ENCODE measurements at regions not wholly inside any gene's neighbourhood (a gene's known extent, or its start where the extent isn't known, plus 50 kb on each side); places are given as distances from the start of the nearest gene placed in this dataset.

GRCh38 chr1:232522189-232522588 lies 107.7 kb downstream of the SIPA1L2 start:
- no peak overlapping the region for H3K4me3 ChIP-seq (ENCODE audit: low read depth, low read length)

- H3K4me3 ChIP-seq (ENCODE audit: low read depth, low read length): no peak overlapping the region
These were observed 108.3 kb downstream of the SIPA1L2 start for GRCh38 chr1:232521660-232522059.

GRCh38 chr1:232519186-232519585 lies 110.7 kb downstream of the SIPA1L2 start:
- H3K4me3 ChIP-seq (ENCODE audit: low read depth, low read length): no peak overlapping the region

GRCh38 chr1:232518349-232518748 lies 111.6 kb downstream of the SIPA1L2 start:
- no peak overlapping the region for H3K4me3 ChIP-seq (ENCODE audit: low read depth, low read length)

- H3K4me3 ChIP-seq (ENCODE audit: low read depth, low read length): no peak overlapping the region
These were observed 112.7 kb downstream of the SIPA1L2 start for GRCh38 chr1:232517204-232517603.

GRCh38 chr1:232515706-232516105 lies 114.2 kb downstream of the SIPA1L2 start:
- H3K4me3 ChIP-seq (ENCODE audit: low read depth, low read length): no peak overlapping the region

- H3K4me3 ChIP-seq (ENCODE audit: low read depth, low read length): no peak overlapping the region
These were observed 117.2 kb downstream of the SIPA1L2 start for GRCh38 chr1:232512712-232513111.

- H3K4me3 ChIP-seq (ENCODE audit: low read depth, low read length): no peak overlapping the region
These were observed 118.8 kb downstream of the SIPA1L2 start for GRCh38 chr1:232511172-232511571.

- no peak overlapping the region for H3K4me3 ChIP-seq (ENCODE audit: low read depth, low read length)
These were observed 119.4 kb downstream of the SIPA1L2 start for GRCh38 chr1:232510367-232511110.

- no peak overlapping the region for H3K4me3 ChIP-seq (ENCODE audit: low read depth, low read length)
These were observed 120.4 kb downstream of the SIPA1L2 start for GRCh38 chr1:232509570-232509969.

- no peak overlapping the region for H3K4me3 ChIP-seq (ENCODE audit: low read depth, low read length)
These were observed 121.7 kb downstream of the SIPA1L2 start for GRCh38 chr1:232508130-232508701.

GRCh38 chr1:232507571-232507970 lies 122.4 kb downstream of the SIPA1L2 start:
- no peak overlapping the region for H3K4me3 ChIP-seq (ENCODE audit: low read depth, low read length)

- no peak overlapping the region for H3K4me3 ChIP-seq (ENCODE audit: low read depth, low read length)
These were observed 124.0 kb downstream of the SIPA1L2 start for GRCh38 chr1:232505884-232506283.

GRCh38 chr1:232504651-232505050 lies 125.3 kb downstream of the SIPA1L2 start:
- no peak overlapping the region for H3K4me3 ChIP-seq (ENCODE audit: low read depth, low read length)

GRCh38 chr1:232503497-232503896 lies 126.4 kb downstream of the SIPA1L2 start:
- no peak overlapping the region for H3K4me3 ChIP-seq (ENCODE audit: low read depth, low read length)

- H3K4me3 ChIP-seq (ENCODE audit: low read depth, low read length): no peak overlapping the region
These were observed 128.1 kb downstream of the SIPA1L2 start for GRCh38 chr1:232501854-232502253.

- H3K4me3 ChIP-seq (ENCODE audit: low read depth, low read length): no peak overlapping the region
These were observed 130.7 kb downstream of the SIPA1L2 start for GRCh38 chr1:232499188-232499587.

- H3K4me3 ChIP-seq (ENCODE audit: low read depth, low read length): no peak overlapping the region
These were observed 136.1 kb downstream of the SIPA1L2 start for GRCh38 chr1:232493869-232494268.

- no peak overlapping the region for H3K4me3 ChIP-seq (ENCODE audit: low read depth, low read length)
These were observed 140.7 kb downstream of the SIPA1L2 start for GRCh38 chr1:232489256-232489655.

- no peak overlapping the region for H3K4me3 ChIP-seq (ENCODE audit: low read depth, low read length)
These were observed 142.7 kb downstream of the SIPA1L2 start for GRCh38 chr1:232487236-232487635.

GRCh38 chr1:232486454-232487207 lies 143.3 kb downstream of the SIPA1L2 start:
- no peak overlapping the region for H3K4me3 ChIP-seq (ENCODE audit: low read depth, low read length)

GRCh38 chr1:232486006-232486405 lies 143.9 kb downstream of the SIPA1L2 start:
- H3K4me3 ChIP-seq (ENCODE audit: low read depth, low read length): no peak overlapping the region
